GM04503 (cell line): ENCODE measurements at regions not wholly inside any gene's neighbourhood (a gene's known extent, or its start where the extent isn't known, plus 50 kb on each side); places are given as distances from the start of the nearest gene placed in this dataset.

ENCODE experiments used
- DNase-seq: peaks from one replicate; pipeline ENCODE4 v3.0.0-alpha.2; 2012; ENCODE audit warnings: low read depth

DNA sequence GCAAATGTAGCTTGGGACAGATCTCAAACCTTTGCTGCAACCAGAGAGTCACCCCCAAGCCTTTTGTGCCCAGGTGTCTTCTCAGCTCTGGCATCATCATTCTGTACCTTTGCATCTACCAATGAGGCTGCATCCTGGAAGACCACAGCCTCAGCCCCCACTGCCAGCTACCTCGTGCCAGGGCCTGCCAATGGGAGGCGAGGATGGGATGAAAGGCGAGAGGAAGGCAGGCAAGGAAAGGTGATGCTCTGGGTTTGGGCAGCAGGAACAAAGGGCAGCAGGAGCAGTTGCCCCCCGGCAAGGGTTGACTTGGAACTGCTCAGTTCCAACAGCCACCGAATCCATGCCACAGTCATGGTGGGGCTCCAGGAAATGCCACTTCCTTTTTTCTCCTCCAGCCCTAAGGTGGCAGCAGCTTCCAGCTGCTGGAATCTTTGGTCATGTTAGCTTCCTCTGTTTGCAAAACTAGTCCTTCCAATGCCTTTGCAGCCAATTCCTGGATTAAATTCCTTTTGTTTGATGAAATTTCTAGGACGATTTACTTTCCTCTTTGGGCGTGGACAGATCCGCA is 651.6 kb downstream of the NPHP4 start:
- DNase-seq = no peak

DNA sequence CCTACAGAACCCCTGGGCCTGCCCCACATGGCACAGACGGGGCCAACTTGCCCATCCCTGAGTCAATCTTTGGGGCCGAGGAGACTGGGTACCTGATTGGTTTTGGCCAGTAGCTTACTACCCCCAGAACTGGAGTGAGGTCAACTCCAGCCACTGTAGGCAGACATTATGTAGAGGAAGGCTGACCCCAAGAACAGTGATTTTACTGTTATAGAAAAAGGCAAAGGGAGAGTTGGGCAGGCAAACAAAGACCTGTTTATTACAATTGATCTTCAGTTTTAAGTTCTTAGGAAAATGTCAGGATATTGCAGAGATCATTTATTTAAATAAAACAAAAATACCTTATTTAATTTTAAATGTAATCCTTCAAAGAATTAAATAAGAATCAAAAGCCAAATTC is 653.8 kb downstream of the NPHP4 start:
- no peak for DNase-seq

DNA sequence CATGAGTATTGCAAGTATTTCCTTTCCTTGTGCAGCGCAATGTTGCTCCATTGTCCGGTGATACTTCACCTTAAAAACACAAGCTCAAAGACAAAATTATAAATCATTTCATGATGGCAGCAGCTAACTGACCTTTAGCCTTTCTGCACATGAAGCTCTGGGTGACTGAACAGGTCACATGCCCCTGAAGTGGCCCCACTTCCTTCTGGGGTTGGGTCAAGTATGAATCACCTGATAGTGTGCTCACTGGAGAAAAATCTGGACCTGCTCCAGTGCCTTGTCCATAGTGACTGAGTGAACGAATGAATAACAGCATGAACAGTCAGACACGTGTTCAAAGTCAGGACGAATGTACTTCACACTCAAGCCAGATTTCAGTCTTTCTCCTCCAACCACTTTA is 658.9 kb downstream of the NPHP4 start:
- no peak for DNase-seq

DNA sequence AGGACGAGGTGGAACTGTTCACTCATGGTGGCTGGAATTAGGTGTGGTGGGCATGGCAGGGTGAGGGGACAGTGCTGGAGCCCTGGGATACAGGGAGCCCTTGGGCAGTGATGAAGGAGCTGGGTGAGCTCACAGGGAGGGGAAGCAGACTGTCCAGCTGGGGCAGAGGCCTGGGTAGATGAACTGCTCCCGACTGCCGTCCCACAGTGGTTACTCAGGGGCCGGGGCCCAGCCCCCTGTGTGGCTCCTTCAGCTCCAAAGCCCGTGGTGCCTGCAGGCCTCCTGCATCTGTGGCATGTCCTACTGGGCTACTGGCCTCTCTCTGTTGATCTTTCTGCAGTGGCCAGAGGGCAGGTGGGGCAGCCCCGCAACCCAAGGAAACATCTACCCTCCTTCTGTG is 661.1 kb downstream of the NPHP4 start:
- no peak for DNase-seq

DNA sequence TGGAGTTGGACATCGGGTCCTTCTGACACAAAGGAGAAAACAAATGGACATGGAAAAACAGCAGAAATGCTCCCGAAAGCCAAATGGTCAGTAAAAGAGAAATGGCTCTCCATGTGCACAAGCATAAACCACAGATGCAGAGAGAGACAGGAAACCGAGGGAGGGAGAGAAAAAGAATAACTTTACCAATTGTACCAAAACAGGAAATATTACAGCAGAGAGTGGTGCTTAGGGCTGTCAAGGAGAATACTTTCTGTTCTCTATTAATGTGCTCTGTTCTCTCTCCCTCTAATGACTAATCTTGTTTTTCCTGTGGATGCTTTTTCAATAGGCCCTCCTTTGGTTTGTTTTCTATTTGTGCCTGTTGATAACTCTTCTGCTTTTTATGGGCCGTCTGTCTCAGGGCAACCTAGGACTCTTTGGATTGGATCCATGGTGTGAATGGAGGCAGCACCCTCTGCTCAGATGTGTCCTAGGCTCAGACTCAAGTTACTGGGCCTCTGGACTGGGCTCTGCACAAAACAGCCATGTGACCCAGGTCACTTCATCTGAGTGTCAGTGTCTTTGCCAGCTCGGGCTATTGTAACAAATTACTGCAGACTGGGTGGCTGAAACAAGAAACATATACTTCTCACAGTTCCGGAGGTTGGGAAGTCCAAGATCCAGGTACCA is 663.0 kb downstream of the NPHP4 start:
- DNase-seq = no peak

DNA sequence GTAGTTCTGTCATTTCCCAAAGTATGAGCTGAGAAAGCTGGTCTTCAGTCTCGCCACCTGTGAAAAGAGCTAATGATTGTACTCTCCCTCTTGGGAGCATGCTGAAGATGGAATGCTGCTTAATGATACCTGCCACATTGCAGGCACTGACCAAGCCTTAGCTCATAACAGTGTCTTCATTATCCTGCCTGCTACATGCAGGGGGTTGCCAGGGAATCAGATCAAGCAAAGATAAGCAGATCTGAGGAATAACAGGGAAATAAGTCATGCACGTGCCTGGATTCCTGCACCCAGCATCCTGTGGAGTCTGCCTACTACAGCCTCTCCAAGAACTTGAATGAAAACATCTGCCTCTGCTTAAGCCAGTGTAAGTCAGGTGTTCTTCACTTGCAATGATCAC is 667.3 kb downstream of the NPHP4 start:
- DNase-seq = no peak

DNA sequence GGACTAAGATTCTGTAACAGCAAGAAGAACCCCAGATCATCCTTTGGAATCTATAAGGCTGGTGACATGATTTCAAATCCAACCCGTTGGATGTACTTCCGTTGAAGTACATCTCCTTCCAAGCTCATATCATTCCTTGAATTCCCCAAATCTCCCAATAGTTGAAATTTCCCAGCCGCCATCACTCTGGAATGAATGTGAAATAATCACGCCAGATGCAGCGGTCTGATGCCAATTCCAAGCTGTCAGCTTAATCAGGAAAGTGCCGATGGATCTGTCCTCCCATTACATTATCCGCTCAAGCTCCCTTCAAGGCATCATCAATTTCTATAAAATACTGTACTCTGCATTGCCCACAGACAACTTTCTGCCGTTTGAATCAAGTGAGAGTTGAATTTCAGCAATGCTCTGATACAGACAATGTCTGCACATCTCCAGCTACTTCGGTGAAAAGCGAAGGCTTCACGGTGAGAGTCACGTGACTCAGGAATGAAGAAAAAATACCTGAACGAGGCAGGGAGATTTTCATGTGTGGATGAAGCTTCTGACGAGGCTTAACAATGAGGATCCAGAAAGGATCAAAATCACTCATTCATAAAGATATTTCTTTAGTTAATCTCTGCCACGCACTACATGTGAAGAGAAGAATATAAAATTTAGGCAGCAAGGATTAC is 663.9 kb downstream of the AJAP1 start:
- DNase-seq = no peak

DNA sequence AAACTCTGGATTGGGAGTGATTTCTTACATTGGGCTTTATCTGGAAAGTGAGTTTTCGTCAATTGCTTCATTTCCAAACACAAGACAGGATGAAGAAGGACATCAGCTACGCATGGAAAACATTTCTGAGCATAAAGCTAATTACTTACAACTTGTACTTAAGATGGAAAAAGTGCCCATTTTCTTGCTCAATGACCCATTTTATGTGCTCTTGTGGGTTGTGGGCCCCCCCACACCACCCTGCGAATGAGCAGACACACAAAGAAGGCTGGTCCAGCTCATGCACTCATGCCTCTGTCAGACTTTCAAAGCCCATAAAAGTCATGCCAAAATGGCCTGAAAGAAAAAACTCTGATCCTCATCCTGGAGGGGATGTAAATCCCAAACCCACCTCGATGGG is 663.0 kb downstream of the AJAP1 start:
- no peak for DNase-seq

DNA sequence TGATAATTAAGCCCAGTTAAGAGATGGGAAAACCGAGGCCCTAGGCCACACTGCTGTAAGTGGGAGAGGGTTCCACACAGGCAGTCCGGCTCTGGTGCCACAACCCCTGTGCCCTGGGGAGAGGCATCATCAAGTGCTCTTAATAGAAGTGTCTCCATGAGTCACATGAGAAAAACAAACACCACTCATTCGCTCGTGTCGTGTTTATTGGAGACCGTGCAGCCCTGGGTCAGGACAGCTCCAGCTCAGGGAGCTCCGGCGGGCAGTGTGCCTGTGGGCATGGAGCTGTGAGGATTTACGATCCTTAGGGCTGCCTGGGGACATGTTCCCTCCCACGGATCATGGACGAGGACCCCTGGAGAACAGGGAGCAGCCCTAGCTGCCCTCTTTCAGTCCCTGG is 658.5 kb downstream of the AJAP1 start:
- no peak for DNase-seq

DNA sequence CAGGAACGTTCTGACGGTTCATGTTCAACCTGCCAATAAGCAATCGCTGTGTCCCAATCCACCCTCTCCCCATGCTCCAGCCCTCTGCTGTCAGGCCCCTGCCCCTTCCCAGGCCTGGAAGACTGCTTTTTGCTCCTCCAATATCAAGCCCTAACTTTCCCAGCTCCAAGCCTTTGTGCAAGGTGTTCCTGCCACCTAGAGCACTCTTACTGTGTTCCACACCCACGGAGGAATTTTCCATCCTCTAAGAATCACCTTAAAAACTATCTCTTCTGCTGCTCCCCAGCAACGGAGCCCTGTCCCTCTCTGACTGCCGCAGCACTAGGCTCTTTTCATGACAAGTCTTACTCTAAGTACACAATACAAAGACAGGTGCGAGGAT is 657.9 kb downstream of the AJAP1 start:
- no peak for DNase-seq

DNA sequence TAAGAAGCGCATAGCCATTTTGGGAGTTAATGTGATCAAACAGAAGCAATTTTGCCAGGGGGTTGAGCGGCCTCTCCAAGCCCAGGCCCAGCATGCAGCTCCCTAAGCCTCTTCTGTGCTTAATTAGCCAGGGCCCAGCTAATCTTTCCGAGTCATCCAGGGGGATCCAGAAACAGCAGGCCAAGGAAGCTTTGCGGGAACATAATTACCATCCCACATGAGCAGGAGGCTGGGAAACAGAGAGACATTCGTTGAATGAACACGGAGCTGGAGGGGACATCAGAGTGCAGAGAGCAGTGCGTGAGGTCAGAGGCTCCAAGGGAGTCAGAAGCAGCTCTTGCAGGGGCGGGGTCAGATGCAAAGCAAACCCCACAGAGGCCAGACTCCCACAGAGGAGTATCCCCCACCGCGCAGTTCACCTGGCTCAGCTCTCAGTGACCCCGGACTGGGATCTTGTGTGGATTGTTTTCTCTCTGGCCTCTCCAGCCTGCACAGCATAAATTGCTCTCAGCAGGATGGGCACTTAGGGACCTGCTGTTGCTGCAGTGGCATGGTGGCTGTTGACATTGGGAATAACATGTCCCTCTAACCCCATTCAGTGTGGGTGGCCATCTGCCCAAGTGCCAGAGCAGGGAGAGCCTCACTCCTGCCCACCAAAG is 657.4 kb downstream of the AJAP1 start:
- no peak for DNase-seq

DNA sequence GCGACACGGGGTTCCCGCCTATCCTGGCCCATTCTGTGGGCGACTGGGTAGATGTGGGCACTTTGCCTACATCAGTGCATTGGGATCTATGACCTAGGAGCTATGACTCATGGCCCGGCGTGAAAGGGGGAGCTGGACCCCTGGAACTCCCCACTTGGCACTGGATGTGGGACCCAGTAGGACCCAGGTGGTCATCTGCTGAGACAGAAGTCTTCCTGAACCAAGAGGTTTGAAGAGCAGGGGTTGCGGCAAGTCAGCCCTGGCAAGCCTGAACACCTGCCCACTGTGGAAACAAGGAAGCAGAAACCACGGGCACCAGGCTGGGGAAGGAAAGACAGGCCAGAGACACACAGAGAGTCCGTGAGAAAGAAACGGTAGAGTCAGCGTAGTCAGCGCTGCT is 656.7 kb downstream of the AJAP1 start:
- no peak for DNase-seq

DNA sequence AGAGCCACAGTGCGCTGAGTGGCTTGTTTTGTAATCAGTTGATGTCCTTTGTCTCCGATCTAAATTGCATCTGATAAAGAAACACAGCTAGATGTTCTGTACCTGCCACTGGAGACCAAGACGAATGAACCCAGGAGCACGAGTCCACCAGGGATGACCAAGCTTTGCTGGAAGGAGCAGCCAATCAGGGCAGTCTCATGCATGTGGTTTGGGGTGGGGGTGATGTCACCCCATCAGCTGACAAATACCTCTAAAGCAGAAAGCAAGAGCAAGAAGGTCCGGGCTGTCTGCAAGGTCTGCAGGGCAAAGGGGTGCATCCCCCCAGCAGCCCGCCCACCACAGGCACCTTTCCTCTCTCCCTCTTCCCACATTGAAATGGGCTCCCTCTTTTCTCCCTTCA is 653.8 kb downstream of the AJAP1 start:
- no peak for DNase-seq

DNA sequence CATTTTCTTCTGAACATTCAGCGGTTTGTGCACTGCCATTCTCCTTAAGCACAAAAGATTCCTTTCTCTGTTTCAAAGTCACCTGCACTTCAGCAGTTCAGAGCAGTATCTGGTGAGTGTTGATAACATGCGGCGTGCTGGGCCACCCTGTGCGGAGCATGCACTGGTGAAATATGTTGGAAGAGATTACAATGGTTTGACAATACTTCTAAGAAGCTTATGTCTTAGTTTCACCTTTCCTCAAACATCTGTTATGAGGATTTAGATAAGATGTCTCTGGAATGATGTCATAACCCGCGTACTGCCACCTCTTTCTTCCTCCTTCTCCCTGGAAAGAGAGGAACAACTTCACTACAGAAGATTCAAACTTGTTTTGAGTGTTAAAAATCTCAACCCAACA is 650.3 kb downstream of the AJAP1 start:
- no peak for DNase-seq

DNA sequence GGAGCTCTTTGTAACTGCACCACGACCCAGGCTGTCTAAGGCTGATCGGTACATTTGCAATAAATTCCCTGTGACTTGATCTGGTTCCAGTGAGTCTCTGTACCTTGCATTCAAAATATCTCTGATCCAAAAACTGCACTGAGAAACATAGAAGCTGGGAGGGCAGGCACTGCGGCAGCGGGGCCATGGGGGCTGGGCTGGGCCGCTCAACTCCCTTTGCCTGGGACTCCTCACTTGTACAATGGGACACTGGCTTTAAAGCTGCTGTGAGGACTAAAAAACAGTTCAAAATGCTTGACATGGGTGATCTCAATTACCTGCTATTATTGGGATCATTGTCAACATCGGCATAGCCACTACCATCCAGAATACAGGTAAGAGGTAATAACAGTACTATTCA is 644.0 kb downstream of the AJAP1 start:
- DNase-seq = no peak

DNA sequence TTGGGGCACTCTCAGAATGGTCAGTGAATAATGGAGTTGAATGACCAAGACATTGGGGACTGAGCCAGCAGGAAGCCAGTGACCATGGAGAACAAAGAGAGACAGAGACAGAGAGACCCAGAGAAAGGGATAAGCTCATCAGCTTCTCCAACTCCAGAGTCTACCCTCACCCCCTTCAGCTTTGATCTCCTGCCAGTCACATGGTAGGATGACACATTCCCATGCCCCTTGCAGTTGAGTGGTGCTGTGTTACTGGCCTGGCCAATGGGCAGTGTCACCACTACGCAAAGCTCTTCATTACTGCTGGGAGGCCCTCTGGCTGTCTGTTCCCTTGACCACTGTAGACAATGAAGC is 643.5 kb downstream of the AJAP1 start:
- DNase-seq = no peak

DNA sequence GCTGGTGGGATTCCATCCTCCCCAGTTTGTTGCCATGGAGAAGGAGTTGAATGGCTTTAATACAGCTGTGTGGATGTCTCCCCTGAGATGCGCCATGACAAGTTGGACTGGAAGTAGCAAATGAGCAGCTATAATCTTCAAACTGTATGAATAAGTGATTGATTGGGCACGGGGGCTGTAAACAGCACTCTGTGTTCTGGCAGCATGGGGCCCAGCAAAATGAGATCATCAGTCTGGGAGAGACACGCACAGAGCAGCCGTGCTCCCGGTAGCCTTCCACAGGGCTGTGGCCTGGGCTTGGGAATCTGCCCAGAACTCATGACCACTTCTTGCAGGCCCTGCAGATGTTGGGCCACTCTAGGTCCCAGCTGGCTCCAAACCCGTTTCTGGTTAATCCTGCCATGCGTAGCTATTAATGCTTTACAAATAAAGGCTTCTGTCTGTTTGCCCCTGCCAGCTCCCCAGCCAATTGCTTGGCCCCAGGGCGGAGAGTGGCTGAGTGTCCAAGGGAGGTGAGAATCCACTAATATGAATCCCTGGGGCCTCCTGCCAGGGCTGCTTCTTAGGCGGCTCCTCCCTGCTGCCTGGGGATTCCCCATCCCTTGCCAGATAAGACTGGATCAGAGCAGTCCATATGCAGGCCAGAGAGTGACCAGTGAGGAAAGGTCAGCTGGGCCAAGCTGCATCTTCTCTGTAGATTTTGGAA is 642.9 kb downstream of the AJAP1 start:
- no peak for DNase-seq

DNA sequence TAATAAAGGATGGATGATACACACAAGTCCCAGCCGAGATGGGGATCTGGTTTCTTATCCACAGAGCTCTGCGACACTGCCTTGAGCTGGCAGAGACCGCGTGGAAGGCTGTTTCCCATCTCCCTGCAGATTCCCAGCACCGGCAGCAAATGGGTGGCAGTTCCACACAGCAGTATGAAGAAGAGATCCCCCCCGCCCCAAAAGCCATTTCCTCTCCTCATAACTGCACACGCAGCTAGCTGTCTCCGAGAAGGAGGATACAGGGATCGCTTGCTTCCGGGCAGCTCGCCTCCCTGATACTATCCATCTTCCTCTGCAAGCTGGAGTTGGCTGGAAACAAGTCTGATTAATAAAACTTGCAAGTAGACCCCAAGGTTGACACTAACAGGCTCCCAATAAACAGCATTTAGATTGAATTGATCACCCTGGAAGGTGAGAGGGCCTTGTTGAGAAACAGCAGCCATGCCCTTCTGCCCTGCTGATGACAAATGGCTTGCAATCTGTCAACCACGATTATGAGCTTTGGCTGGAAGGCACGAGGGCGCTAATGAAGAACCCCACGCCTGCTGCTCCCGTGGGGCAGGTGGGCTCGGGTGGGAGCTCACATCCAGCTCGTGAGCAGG is 642.3 kb downstream of the AJAP1 start:
- no peak for DNase-seq

DNA sequence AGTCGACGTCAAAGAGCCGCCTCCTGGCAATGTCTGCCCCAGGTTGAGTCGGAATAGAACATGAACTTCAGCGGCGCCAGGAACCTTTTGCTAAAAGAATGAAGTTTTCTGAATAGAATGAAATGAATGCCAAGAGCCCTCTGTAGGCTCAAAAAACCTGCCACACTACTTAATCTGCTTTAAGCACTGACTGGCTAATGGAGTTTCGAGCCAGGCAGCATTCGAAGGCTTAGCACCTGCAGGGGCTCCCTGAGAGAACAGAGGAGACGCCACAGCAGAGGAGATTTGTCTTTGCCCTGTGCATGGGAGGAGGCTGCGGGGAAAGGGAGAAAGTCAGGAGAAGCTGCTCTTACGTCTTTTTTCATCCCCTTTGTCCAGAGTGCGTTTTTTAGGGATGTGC is 641.7 kb downstream of the AJAP1 start:
- DNase-seq = no peak

DNA sequence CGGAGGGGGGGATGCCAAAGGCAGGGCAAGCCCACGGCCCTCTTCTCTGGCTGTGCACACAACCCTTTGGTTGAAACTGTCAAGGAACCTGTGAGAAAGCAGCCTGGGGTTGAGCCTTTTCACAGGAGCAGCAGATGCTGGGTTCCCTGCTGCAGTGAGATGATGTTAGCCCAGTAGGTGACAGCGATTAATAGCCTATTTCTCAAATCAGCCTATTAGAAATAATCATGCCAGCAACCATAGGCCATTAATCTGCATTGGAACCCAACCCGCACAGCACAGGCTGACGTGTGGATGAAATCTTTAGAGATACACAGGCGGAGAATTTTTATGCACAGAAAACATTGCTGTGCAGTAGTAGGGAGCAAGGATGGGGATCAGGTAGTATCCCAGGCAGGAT is 637.5 kb downstream of the AJAP1 start:
- DNase-seq = no peak

DNA sequence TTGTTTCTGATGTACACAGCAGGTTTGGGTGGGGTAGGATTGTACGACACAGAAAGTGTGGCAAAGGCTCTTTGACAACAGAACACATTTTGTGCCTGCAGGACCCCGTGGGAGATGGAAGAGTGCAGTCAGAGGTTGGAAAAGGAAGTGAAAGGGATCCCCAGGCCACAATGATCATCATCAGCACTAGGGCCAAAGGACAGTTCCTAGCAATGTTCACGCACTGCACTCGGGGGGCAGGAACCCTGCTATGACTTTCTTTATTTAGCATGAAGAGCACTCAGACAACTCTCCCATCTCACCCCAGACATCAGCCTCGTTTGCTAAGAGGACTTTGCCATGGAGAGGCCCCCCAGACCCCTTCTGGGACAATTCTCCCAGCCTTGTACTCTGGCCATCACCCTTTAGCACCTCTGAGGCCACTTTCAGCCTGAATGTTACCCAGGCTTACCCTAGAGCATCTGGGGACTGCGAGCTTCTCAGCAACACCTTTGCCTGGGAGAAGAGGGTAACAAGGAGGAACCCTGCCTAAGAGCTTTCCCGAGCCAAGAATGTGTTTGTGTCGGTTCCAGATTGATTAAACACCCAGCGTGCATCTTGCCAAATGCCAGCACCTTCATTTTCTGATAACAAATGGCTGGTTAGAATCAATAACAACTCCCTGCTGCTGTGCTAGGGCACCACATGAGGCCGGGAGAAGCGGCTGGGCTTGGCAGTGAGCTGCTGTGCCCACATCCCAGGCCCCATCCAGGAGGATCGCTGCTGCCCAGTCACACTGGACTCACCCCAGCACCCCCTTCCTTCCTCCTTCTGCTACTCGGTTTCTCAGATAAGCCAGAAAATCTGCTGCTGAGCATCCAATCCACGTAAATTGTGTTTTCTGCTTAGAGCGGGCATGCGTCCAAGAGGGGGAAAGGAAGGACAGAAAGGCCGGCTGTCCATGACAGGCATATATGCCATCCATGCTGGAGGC is 633.1 kb downstream of the AJAP1 start:
- no peak for DNase-seq
